GM19351 (cell line): ENCODE measurements at regions not wholly inside any gene's neighbourhood (a gene's known extent, or its start where the extent isn't known, plus 50 kb on each side); places are given as distances from the start of the nearest gene placed in this dataset.

Experiments used
- ATAC-seq: cut with Tn5 transposase; IDR thresholded peaks from one replicate; pipeline ENCODE4 v1.9.1; 2021; ENCODE audit warnings: mild to moderate bottlenecking, moderate library complexity; ENCODE audit not compliant: unreplicated experiment

DNA sequence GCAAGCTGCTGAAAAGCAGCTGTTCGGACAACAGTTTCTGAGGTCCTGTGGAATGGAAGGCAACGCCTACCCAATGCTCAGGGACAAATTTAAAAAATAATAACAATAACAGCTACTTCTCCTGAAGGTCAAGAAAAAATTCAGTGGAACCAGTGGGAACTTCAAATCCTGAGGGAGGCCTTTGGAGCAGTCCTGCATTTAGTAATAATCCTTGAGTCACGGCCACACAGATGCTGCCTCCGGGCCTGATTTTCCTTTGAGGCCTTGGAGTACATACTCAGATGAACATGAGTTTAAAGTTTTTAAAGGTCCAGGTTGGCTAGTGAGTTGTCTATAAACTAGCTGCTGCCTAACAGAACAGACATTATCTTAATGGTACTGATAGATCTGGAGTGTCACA lies 268.0 kb downstream of the MSRB3 start:
- ATAC-seq: no peak

DNA sequence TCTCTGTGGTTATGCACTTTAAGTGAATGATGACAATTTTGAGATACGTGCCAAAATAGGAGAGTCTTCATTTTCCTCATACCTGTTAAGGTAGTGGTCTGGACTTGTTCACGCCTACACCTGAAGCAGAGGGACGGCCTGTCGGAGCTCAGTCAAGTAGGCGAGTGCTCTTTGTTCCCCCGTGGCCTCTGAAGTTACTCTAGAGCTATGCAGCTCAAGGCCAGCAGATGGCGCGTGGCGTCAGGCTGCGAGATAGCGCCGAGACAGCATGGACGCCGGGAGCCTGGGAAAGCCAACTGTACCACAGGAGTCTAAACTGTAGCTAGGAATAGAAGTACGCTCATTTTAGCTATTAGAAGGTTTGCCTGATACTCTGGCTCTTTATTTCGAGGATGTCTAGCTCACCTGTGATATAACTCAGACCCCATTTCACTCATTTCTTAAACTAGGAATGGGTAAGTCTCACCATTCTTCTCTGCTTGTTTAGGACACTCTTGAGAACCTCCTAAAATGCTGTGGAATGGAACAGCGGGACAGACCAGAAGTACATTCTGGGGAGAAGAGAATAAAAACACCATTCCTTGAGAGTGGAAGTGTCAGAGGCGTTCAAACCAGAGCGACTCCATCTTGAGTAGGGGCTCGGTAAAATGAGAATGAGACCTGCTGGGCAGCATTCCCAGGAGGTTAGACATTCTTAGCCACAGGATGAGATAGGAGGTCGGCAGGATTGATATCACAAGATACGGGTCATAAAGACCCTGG lies 267.4 kb upstream of the HMGA2 start:
- peak; percentile 99 for ATAC-seq

DNA sequence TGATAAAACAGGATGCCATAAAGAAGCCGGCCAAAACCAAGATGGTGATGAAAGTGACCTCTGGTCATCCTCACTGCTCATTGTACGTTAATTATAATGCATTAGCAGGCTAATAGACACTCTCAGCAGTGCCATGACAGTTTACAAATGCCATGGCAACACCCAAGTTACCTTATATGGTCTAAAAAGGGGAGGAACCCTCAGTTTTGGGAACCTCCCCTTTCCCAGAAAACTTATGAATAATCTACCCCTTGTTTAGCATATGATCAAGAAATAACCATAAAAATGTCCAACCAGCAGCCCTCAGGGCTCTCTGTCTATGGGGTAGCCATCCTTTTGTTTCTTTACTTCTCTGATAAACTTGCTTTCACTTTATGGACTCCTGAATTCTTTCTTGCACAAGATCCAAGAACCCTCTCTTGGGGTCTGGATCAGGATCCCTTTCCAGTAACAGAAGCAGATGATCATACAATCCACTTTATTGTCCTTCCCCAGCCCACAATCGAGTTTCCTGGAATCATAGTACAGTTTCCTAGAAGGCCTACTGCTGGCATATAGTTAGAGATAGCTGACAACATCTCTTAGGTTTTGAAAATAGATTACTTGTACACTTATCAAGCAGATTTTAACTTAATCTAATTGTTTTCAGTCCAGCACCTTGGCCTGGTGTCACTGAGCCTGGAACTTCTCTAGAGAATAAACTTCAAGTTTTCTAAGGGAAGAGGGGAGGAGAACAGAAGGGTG lies 266.7 kb upstream of the HMGA2 start:
- no peak for ATAC-seq

DNA sequence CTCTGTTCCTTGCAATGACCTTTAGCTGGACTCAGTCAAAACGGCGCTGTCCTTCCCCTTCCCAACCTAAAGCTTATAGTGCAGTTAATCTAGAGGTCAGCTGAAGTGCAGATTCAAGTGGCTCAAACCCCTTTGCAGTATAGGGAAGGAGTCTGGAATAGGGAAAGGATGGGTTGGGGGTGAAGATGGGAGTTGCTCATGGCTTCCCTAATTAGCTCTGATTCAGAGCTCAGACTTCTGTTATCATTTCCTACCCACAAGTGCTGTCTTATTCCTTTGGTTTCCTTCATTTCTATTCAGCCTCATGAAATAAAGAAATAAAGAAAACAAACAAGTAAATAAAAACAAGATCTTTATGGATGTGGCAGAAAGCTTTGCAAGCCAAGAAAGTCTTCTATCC lies 264.0 kb upstream of the HMGA2 start:
- no peak for ATAC-seq

DNA sequence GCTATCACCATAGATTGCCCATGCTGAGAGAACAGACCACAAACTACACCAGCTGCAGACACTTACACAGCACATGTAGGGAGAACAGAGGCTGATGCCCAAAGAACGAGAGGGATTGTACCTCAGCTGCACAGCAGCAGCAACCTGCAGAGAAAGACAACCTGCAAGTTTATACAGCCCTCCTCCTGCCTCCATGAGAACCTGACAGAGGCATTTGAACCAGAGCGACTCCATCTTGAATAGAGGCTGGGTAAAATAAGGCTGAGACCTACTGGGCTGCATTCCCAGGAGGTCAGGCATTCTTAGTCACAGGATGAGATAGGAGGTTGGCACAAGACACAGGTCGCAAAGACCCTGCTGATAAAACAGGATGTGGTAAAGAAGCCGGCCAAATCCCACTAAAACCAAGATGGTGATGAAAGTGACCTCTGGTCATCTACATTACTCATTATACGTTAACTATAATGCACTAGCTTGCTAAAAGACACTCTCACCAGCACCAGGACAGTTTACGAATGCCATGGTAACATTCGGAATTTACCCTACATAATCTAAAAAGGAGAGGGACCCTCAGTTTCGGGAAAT lies 262.4 kb upstream of the HMGA2 start:
- no peak for ATAC-seq

DNA sequence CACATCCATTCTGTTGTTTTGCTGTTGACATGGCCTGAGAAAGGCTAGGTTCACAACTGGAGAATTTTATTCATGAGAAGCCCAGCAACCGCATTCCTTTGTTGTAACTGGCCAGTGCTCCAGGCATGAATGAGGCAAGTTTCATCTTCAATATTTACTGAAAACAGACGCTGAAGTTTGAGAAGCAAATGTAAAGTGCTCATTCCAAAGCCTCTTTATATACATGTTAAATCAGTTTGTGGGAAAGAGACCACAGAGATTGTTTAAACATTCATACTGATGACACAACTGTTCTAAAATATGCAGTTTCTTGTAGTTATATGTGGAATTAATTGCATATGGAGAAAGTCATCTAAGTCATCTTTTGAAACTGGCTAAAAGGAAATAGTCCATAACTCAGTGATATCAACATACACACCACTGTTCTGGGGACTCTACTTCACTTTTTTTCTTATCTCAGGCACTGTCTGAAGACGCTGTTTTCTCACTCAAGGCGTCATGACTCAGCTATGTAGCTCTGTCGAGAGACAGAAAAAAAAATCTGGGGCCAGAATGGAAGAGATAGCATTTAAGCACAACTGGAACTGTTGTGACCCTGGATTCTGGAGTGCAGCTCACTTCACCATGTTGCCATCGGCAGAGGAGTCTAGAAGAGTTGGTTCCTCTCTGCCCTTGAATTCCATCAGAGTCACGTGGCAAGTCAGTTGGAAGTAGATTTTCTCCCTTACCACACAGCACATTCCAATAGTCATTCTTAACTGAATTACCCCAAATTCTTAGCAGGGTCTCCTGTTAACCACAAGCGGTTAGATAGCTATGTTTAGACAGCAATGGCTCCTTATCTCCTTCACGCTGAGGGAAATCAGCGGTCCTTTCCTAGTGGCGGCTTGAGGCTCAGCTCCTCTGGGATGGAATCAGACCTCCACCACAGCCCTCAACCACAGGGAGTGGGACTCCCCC lies 258.4 kb upstream of the HMGA2 start:
- ATAC-seq: no peak

DNA sequence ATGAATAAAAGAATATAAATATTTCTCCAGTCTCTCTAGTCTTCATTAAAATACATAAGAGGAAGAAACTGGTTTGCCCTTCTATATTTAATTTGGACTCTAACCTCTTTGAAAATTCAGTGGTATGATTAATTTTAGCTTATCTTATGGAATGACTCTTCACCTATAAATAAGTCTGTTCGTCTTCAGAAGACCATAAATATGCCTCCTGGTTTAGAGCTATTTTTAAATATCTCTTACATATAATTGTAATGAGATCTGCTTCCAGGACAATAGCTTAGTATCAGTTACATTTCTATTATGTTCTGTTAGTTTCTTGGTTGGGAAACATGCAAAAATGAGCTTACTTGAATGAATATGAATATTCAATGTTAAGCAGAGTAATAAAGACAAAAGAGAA lies 257.5 kb upstream of the HMGA2 start:
- no peak for ATAC-seq

DNA sequence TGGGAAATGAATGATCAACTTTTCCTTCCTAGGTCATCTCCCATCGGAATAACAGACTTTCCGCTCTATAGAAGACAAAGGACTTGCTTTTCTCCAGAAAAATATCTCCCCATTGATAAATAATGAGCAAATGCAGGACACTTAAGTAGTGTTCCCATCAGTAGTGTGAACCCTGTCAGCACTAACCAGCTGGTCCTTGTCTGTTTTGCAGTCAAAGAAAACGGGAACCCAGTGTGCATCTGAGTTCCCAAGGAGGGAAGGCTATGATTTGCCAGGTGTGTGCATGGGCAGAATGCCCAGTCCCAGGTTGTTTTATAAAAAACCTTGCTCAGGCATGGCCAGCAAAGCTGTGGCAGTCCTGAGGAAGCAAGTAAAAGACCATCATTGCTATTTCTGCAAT lies 256.5 kb upstream of the HMGA2 start:
- no peak for ATAC-seq

DNA sequence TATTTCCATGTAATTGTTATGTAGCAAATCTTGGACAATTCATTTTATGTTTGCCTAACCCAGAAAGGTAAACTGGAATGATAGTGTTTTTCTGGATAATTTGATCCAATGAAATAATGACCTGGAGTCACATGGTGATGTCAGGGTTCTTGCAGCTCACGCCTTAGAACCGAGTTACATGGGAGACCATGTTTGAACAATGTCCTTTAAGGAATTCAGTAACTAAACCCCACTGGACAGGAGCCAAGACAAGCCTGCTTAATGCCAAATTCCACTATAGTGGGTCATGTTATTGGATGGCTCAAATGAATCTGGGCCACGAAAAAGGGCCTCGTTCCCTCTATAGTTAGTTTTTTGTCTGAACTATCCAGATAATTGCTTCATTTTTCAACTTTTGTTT lies 255.8 kb upstream of the HMGA2 start:
- ATAC-seq: no peak

DNA sequence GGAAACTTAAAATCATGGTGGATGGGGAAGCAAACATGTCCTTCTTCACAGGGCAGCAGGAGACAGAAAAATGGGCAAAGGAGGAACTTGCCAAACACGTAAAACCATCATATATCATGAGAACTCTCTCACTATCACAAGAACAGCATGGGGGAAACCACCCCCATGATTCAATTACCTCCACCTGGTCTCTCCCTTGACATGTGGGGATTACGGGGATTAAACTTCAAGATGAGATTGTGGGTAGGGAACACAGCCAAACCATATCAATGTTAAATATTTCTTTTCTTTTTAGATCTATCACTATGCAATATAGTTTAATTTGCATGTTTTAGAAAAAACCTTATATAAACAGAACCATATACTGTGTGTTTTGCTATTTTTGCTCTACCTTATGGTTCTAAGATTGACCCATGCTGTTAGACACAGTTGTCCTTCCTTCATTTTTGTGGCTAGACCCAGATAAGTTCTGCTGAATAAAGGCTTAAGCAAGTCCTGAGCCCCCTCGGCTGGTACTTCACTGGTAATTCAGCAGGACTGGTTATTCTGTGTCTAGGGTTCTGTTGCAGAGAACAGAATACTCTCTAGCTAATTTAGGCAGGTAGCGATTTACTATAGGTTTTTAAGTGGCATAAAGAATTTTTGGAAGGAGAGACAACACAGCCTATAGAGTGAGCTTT lies 253.7 kb upstream of the HMGA2 start:
- ATAC-seq: no peak

DNA sequence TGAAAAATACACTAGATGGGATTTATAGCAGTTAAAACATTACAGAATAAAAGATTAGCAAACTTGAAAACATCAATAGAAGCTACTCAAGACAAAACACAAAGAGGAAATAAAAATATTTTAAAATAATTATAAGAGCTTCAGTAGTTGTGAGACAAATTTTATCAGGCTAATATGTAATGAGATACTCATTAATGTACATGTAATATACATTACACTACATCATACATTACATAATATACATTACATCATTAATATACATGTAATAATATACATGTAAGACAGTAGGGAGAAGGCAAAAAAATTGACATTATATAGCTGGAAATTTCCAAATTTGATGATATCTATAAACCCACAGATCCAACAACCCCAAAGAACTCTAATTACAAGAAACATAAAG lies 249.4 kb upstream of the HMGA2 start:
- ATAC-seq: no peak

DNA sequence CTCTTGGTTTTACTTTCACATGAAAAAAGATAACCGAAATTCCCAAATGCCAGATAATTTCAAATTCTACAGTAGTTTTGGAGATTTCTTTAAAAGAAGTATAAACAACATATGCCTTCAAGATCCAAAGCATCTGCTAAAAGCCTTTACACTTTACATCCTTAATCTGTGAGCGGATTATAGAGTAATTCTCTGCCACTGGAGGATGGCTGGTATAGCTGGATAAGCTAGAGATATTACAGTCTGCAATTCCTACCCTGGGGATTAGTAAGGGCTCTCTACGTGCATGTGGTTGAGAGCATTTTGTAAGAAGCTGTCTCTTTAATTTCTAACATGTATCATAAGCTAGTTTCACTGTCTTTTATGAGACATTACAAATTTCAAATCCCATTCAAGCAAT lies 240.3 kb upstream of the HMGA2 start:
- no peak for ATAC-seq

DNA sequence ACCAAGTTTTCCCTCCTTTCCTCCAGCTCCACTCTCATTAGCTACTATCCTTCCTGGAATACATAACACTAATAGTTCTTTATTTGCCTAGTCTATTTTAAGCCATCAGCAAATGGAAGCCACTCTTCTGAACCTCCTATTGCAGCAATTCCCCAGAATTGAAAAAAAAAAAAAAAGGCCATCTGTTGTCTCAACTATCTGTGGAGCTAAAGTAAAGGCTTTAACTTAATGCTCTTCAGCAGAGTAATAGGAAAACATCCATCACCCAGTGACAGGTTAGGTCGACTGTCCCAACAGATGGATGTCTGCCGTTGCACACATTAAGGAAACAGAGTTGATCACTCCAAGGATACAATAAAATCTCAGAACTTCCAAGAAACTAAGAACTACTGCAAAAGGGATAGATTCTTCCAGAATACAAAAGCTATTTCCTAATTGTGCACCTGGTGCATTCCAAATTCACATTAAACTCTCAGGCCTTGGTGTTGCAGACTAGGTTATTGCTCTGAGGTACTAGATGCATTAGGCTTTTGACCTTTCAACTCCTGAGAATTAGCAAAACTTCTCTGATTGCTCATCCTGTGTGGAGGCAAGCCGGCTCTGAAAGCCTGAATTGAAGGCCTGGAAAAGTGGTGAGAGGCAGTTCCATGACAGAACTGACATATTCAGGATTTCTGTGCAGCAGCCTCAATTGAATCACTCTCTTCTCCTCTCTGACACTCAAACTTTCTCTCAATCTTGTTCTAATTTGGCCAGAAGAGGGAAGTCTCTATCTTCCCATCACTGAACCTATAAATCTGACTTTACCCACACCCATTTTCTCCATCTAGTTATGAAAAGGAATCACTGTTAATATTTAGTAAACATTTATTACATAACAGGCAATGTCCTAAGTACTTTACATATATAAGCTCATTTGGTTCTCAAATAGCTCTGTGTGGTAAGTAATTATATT lies 238.4 kb upstream of the HMGA2 start:
- no peak for ATAC-seq

DNA sequence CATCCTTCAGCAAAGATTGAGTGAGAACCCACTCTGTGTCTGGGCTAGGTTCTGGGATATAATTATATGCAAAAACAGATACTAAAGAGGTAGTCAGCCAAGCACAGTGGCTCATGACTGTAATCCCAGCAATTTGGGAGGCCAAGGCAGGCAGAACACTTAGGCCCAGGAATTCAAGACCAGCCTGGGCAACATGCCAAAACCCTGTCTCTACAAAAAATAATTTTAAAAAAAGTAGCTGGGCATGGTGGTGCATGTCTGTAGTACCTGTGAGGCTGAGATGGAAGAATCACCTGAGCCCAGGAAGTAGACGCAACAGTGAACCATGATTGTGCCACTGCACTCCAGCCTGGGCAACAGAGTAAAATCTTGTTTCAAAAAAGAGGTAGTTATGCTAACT lies 237.5 kb upstream of the HMGA2 start:
- ATAC-seq: no peak

DNA sequence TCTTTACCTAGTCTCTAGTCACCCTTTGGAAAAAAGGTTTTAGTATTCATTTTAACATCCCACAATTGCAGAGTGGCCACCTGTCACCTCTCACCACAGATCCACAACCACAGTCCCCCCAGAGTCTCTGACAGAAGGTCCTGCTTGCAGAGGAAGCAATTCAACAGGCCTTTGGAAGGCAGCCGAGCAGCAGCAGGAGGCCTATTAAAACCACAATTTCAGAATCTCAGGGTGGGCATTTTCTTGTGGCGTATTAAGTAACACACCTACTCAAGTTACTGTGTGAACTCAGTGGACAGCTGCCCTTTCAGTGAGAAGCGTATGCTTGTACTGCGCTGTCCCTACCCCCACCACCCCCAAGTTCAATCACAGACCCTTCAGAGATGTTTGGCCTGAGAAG lies 234.0 kb upstream of the HMGA2 start:
- ATAC-seq: no peak

DNA sequence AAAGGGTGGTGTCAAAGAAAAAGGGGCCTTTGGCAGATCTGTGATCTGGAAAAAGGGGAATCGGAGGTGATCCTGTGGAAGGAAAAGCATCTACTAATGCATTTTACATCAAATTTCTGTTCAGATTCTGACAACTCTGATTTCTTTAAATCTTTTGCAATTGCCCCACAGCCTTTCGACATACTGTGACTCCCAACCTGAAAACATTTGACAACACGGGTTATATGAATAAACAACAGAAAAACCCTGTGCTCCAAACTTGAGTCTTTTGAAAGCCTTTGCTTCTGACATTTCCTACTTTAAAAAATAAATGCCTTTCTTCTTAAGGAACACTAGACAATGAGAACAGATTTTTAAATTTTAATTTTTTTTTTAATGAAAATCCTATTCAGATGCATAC lies 231.9 kb upstream of the HMGA2 start:
- ATAC-seq: no peak

DNA sequence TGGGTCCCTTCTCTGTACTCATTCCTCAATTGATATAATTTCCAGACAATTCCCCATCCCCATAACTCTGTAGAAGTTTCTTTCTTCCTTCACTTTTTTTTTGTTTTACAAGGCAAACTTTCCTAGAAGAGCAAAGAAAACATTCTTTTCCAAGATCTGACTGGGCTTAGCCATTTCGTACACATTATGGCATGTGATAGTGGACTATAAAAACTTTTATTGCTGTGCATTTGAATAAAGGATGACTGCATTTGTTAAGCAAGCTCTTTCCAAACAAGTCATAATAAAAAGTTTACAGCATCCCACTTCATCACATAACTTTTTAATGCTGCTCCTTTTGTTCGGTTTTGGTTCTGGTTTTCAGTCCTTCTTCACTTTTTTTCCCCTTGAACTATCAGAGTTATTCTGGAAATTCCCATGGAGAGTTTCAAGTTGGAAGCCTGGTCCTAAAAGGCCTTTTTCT lies 231.0 kb upstream of the HMGA2 start:
- no peak for ATAC-seq

DNA sequence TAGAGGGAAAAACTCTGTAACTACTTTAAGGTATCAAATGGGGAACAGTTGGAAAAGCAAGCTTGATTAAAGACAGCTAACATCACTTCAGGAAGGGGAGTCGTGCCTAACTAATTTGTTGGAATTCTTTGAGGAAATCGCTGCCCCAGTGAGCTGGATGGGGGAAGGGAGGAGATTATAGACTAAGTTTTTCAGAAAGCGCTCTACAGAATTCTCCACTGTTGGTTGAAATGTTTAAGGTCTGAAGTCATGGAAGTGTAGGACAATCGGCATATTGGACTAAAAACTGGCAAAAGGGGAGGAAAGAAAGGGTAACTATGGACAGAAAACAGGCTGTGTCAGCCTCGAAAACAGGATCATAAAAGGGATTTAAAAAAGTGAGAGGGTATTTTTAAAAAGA lies 229.9 kb upstream of the HMGA2 start:
- no peak for ATAC-seq

DNA sequence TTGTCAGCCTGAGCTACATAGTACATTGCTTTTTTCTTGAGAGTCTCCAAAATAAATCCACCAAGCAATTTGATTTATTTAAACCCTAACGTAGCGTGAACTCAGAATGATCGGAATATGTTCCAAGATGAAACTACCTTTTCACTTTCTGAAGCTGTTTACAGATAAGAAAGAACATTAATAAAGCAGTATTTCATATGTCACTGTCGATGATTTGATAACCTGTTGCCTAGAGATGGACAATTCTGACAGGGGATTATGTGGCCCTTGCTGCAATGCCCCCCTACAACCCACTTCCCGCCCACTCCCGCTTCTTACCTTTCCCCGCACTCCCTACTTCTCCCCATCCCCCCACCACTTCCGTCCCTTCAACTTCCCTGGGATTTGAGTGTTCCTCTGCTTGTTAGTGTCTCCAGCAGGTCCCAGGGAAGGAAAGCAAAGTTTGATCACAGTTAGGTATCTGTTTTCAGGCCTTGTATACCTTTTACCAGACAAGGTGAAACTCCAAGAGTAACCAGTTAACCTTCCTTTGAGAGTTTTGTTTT lies 229.2 kb upstream of the HMGA2 start:
- ATAC-seq: no peak
